ENCODE measurements at regions not wholly inside any gene's neighbourhood (a gene's known extent, or its start where the extent isn't known, plus 50 kb on each side); places are given as distances from the start of the nearest gene placed in this dataset.
A peak's percentile ranks its signal among the peaks of the same experiment; 100 is the strongest.

DNA sequence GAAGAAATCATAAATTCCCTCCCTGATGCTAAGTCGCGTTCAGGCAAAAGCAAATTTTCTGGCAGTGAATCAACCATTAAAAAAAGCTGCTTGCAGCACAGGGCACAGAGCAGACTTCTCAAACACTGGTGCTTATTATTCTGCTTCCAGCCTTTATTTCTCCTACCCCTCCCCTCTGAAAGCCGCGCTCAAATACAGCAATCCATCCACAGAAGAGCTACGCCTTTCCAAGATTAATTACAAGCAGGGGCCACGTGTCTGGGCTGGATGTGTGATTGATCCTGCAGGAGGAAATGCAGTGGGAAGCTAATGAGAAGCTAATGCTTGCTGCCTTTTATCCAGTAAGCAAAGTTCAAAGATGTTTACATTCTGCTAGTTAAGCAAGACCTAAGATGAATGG lies 134.9 kb upstream of the TOPAZ1 start:
- H3K4me3 ChIP-seq (ENCODE audit: control insufficient read depth, low read depth, low read length): no peak overlapping the region
- no peak for DNase-seq (ENCODE audit: low read depth)
- TF ChIP-seq, protein P1, sequence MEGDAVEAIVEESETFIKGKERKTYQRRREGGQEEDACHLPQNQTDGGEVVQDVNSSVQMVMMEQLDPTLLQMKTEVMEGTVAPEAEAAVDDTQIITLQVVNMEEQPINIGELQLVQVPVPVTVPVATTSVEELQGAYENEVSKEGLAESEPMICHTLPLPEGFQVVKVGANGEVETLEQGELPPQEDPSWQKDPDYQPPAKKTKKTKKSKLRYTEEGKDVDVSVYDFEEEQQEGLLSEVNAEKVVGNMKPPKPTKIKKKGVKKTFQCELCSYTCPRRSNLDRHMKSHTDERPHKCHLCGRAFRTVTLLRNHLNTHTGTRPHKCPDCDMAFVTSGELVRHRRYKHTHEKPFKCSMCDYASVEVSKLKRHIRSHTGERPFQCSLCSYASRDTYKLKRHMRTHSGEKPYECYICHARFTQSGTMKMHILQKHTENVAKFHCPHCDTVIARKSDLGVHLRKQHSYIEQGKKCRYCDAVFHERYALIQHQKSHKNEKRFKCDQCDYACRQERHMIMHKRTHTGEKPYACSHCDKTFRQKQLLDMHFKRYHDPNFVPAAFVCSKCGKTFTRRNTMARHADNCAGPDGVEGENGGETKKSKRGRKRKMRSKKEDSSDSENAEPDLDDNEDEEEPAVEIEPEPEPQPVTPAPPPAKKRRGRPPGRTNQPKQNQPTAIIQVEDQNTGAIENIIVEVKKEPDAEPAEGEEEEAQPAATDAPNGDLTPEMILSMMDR (conservative IDR thresholded peaks at IDR 0.05; ENCODE audit: control insufficient read depth, insufficient read depth, low read depth, low read length): no peak

DNA sequence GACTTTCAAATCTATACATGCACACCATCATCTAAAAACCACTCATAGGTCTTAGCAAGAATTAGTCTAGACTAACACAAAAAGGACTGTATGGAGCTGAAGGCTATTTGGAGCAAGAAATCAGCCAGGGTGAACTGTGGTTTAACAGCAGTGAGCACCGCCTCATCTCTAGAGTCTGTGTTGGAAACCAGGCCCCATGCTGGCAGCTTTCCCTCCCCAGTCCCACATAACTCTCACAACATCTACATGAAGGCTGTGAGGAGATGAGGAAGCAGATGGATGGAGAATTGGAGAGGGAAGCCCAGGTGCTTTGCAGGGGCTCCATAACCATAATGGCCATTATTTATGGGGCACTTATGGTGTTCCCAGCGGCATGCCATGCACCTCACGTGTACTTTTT lies 133.2 kb upstream of the TOPAZ1 start:
- no peak overlapping the region for H3K4me3 ChIP-seq (ENCODE audit: control insufficient read depth, low read depth, low read length)
- DNase-seq (ENCODE audit: low read depth): no peak
- TF ChIP-seq, protein P1 (conservative IDR thresholded peaks at IDR 0.05; ENCODE audit: control insufficient read depth, insufficient read depth, low read depth, low read length): no peak

DNA sequence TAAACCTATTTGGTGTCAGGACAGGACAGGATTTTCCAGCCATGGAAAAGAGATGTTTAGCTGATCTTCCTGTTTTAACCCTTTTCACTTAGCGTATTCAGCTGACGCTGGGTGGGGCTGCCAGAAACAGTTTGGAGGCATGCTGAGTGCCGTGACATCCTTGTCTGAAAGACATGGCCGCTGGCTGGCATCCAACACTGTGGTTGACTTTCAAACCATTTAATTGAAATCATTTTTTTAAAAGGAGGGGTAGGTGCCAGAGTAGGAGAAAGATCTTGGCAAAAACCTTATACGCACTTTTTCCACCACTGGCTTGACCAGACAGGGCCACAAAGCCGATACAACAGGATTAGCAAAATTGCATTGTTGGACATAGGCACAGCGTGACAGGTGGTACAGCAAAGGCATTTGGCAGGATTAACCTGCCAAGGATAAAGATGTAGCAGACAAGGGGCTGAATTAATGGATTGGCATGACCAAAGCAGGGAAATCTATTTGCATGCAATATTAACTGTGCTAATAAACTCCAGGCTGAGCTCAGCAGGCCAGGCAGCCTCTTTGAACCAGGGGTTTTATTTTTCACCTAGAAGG lies 131.8 kb upstream of the TOPAZ1 start:
- H3K4me3 ChIP-seq (ENCODE audit: control insufficient read depth, low read depth, low read length): no peak overlapping the region
- TF ChIP-seq, protein P1 (conservative IDR thresholded peaks at IDR 0.05; ENCODE audit: control insufficient read depth, insufficient read depth, low read depth, low read length): no peak
- no peak for DNase-seq (ENCODE audit: low read depth)

DNA sequence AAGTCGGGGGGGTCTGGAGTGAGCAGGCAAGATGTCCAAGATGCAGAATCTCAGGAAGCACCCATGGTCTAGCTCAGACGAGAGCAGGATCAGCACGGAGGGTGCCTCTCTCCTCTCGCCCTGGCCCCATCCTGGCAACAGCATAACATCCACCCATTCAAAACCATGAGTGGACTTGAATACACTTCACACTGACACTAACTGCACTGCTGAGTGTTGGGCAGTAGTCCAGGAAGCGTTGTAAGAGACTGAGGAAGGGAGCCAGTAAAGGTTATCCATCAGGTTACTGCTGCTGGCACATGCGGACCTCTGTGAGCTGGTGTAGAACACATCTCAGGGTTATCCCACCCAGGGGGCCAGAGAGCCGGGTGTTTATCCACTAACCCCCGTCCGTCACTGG lies 131.0 kb upstream of the TOPAZ1 start:
- H3K4me3 ChIP-seq (ENCODE audit: control insufficient read depth, low read depth, low read length): no peak overlapping the region
- TF ChIP-seq, protein P1 (conservative IDR thresholded peaks at IDR 0.05; ENCODE audit: control insufficient read depth, insufficient read depth, low read depth, low read length): no peak
- no peak for DNase-seq (ENCODE audit: low read depth)

DNA sequence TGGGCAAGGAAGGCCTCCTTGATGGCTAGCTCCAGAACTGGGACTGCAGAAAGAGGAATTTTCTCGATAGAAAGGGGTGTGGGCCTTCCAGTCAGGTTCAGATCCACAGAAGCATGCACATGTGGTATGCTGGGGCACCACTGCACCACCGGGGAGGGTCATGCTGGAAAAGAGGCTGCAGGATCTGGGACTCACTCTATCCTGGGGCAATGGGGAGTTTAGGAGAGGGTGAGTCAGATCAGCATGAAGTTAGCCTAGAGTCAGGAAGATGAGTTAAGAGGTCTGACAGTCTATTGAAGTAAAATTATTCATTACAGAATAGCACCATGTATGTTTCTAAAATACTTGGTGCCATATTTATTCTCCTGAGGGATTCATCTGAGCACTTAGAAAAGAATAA lies 130.2 kb upstream of the TOPAZ1 start:
- no peak for DNase-seq (ENCODE audit: low read depth)
- TF ChIP-seq, protein P1 (conservative IDR thresholded peaks at IDR 0.05; ENCODE audit: control insufficient read depth, insufficient read depth, low read depth, low read length): no peak
- H3K4me3 ChIP-seq (ENCODE audit: control insufficient read depth, low read depth, low read length): no peak overlapping the region

DNA sequence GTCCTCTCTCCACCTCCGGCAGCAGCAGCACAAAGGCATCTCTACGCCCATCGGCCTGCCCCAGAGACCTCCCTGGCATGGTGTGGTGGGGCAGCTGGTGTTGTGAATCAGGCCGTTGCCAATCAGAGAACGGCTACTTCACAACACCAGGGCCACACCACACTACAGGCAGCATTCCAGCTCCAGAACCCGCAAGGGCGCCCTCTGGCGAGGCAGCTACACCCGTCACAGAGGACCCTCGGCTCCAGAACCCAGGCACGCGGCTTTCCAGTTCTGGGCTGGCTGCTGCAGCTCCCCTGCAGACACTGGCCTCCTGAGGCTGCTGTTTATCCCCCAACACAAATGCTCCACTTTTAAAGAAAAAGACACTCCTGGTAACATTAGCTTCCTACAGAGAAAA lies 127.5 kb upstream of the TOPAZ1 start:
- DNase-seq (ENCODE audit: low read depth): peak; percentile 46
- H3K4me3 ChIP-seq (ENCODE audit: control insufficient read depth, low read depth, low read length): no peak overlapping the region
- TF ChIP-seq, protein P1 (conservative IDR thresholded peaks at IDR 0.05; ENCODE audit: control insufficient read depth, insufficient read depth, low read depth, low read length): peak; percentile 51

DNA sequence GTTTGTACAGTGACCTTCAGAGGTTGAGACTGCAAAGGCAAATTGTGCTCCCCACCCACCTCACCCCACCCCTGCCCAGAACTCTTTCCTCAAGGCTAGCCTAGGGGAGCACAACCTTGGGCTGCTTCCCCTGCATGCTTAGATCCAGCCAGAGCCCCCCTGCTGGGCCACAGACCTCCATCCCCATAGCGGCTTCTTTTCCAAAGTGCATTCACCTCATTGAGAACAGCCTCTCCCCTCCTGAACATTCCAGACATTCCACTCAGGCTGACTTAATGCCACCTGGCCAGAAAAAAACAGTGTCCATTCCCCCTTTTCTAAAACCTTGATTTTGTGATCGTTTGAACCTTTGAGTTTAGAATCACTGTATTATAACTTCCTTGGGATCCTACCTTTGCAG lies 124.4 kb upstream of the TOPAZ1 start:
- H3K4me3 ChIP-seq (ENCODE audit: control insufficient read depth, low read depth, low read length): no peak overlapping the region
- no peak for DNase-seq (ENCODE audit: low read depth)
- TF ChIP-seq, protein P1 (conservative IDR thresholded peaks at IDR 0.05; ENCODE audit: control insufficient read depth, insufficient read depth, low read depth, low read length): no peak
